Upper lobe of left lung (tissue), 4 donors: ENCODE measurements at regions not wholly inside any gene's neighbourhood (a gene's known extent, or its start where the extent isn't known, plus 50 kb on each side); places are given as distances from the start of the nearest gene placed in this dataset.

ENCODE experiments used
- EP300 ChIP-seq, 4 donors: sonication (generic); formaldehyde crosslinking; IDR thresholded peaks; one replicate each; pipeline ENCODE4 v1.5.1; 2017; ENCODE audit warnings: antibody characterized with exemption in 4 of 4, control low read depth in 2 of 4
- POLR2A ChIP-seq, 4 donors: fragments of 450-650 bp; IDR thresholded peaks; one replicate each; pipeline ENCODE4 v1.5.1; 2016 to 2017; ENCODE audit warnings: antibody characterized with exemption in 4 of 4, mild to moderate bottlenecking in 2 of 4

GRCh38 chr2:220078439-220078838, 451.0 kb downstream of the SLC4A3 start:
- TF ChIP-seq POLR2A (IDR thresholded peaks at IDR 0.05), result no peak
- no peak for TF ChIP-seq EP300 (IDR thresholded peaks at IDR 0.05)
